Hepatic stellate cell (primary cell): ENCODE measurements at regions not wholly inside any gene's neighbourhood (a gene's known extent, or its start where the extent isn't known, plus 50 kb on each side); places are given as distances from the start of the nearest gene placed in this dataset.
"Not testable (repeated sequence)": the region's sequence is repeated elsewhere in the genome, so short reads cannot be mapped to it uniquely, and the experiment has no call there.

Experiments
- DNase-seq: peaks from one replicate; pipeline ENCODE4 v3.0.0; 2011; ENCODE audit warnings: low spot score

DNA sequence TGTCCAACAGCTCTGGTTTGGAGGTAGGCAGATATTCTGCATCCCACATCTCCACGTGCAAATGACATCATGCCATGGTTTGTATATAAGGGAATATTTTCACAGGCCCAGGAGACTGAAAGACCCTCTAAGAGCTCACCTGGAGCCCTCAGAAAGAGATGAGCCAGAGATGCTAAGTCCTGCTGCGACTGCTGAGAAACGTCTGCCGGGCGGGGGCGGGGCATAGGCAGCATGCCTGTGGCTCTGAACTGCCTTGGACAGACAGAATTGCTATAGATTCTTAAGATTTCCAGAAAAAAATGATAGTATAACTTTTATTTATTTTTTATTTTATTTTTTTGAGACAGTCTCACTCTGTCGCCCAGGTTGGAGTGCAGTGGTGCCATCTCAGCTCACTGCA is 64.2 kb upstream of the METTL9 start:
- not testable (repeated sequence) for DNase-seq

DNA sequence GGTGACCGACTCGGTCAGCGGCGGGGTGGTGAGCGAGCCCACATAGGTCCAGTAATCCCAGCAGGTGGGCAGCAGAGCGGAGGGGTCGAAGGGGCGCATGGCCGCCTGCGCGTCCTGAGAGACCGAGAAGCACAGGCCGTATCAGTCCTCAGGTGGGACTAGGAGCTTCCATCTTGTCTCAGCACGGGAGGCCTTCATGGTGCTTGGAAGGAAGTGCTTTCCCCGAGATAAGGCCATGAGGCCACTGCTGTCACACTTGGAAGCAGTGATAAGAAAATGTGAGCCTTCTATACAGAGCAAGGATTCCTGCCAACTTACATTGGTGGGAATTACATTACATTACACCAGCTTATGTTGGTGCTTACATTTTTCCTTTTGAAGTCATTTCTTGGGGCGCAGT is 62.6 kb upstream of the METTL9 start:
- DNase-seq = not testable (repeated sequence)

GRCh38 chr16:21537598-21537997 is 61.8 kb upstream of the METTL9 start:
- not testable (repeated sequence) for DNase-seq

GRCh38 chr16:21539107-21539618 is 60.2 kb upstream of the METTL9 start:
- DNase-seq = not testable (repeated sequence)

DNA sequence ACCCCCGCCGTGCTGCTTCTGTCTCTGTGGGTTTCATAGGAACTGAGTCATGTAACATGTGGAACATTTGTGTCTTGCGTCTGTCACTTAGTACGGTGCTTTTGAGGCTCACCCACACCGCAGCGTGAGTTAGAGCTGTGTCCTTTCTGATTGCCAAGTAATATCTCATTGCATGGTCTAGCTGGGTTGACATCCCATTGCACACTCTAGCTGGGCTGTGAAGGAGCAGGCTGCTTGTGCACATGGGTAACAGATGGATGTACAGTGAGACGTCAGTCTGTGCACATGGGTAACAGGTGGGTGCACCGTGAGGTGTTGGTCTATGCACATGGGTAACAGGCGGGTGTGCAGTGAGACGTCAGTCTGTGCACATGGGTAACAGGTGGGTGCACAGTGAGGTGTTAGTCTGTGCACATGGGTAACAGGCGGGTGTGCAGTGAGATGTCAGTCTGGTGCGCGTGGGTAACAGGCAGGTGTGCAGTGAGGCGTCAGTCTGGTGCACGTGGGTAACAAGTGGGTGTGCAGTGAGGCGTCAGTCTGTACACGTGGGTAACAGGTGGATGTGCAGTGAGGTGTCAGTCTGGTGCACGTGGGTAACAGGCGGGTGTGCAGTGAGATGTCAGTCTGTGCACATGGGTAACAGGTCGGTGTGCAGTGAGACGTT is 58.5 kb upstream of the METTL9 start:
- DNase-seq = not testable (repeated sequence)

DNA sequence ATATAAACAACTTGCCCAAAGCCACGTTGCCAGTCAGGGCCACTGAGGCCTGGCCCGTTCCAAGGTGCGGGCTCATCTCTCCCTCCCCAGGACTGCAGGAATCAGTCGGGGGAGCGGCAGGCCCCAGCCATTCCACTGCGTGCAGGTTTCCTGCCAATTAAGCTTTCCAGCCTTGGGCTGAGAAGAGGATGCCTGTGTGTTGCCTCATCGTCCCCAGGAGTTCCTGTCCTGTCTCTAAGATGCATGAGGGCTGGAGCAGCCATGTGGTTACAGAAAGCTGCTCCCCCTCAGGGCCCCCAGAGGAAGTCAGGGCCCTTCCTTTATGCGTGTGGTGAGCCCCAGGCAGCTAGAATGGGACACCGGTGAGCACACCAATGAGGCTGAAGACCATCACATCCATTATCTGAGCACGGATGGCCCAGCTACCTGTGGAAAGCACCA is 57.7 kb upstream of the METTL9 start:
- not testable (repeated sequence) for DNase-seq

DNA sequence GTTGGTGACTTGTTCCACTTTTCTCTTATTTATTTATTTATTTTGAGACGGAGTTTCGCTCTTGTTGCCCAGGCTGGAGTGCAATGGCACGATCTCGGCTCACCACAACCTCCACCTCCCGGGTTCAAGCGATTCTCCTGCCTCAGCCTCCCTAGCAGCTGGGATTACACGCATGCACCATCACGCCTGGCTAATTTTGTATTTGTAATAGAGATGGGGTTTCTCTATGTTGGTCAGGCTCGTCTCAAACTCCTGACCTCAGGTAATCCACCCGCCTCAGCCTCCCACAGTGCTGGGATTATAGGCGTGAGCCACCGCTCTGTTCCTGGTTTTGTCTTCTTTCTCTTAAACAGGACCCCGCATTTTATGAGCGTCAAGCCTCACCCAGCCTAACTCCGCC is 57.3 kb upstream of the METTL9 start:
- not testable (repeated sequence) for DNase-seq

- not testable (repeated sequence) for DNase-seq
Measured at GRCh38 chr16:21542491-21543124, 56.8 kb upstream of the METTL9 start.

DNA sequence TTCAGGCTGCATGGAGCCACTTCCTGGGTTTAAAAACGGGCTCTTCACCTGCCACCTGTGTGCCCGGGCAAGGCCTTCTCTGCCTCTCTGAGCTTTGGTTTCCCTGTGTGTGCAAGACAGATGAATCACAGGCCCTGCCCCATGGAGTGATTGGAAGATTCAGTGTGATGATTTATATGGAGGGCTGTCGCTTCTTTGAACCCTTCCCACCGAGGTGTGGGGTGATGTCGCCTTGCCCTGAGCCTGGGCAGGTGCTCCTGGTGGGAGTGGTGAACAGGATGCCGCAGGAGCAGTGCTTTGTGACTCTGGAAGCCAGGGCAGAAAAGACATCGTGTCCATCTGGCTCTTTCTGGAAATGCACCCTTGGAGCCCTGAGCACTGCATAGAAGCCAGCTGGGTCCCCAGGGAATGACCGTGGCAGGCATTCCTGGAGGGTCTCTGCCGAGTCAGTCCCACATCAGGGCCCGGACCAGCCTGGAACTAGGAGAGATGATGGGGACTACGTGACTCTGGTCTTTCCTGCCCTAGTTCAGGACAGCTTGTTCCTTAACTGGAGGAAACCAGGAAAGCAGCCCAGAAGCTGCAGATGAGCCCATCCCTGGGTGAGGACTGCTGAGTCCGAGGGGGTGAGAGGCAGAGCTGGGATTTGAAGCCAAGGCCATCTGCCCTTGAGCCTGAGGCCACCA is 56.1 kb upstream of the METTL9 start:
- not testable (repeated sequence) for DNase-seq

GRCh38 chr16:21545664-21546326 is 53.6 kb upstream of the METTL9 start:
- DNase-seq = not testable (repeated sequence)

DNA sequence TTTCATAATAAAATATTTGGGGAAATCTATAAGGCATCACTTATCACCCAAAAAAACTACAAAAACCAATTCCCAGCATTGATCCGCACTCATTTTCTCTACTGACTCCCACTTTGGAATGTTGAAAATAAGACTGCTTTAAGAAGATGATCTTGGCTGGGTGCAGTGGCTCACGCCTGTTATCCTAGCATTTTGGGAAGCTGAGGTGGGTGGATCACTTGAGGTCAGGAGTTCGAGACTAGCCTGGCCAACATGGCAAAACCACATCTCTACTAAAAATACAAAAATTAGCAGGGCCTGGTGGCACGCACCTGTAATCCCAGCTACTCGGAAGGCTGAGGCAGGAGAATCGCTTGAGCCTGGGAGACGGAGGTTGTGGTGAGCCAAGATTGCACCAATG is 50.0 kb upstream of the METTL9 start:
- not testable (repeated sequence) for DNase-seq
